ENCODE measurements at regions not wholly inside any gene's neighbourhood (a gene's known extent, or its start where the extent isn't known, plus 50 kb on each side); places are given as distances from the start of the nearest gene placed in this dataset.

DNA sequence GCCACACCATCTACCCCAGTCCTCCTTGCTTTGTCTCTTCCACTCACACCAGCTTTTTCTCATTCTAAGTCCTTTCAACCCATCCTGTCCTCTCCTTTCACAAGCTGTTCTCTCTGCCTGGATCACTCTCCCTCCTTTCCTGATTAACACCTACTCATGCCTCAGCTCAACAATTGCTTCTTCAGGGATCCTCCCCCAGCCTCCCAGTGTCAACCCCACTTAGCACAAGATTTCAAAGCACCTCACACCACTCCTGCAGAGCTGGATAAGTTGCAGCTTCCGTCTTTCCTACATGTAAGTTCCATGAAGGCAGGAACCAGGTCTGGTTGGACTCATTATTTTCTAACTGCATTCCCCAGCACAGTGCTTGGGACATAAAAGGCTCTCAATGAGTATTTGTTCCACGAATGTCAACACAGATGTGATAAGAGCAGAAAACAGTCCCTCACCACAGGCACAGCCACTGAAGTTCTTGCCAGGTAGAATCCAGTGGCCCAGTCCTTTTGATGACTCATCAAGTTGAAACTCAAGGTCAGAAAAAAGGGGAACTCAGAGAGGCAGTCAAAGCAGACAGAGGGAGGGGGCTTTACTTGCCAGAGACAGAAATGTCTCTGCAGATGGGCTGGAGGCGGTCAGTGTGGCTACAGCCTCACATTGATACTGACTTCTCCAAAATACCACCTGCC is 193.4 kb upstream of the PRDM1 start:
- TF ChIP-seq, protein P1, sequence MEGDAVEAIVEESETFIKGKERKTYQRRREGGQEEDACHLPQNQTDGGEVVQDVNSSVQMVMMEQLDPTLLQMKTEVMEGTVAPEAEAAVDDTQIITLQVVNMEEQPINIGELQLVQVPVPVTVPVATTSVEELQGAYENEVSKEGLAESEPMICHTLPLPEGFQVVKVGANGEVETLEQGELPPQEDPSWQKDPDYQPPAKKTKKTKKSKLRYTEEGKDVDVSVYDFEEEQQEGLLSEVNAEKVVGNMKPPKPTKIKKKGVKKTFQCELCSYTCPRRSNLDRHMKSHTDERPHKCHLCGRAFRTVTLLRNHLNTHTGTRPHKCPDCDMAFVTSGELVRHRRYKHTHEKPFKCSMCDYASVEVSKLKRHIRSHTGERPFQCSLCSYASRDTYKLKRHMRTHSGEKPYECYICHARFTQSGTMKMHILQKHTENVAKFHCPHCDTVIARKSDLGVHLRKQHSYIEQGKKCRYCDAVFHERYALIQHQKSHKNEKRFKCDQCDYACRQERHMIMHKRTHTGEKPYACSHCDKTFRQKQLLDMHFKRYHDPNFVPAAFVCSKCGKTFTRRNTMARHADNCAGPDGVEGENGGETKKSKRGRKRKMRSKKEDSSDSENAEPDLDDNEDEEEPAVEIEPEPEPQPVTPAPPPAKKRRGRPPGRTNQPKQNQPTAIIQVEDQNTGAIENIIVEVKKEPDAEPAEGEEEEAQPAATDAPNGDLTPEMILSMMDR (conservative IDR thresholded peaks at IDR 0.05), result no peak
- no peak for TF ChIP-seq EZH2 (IDR thresholded peaks at IDR 0.05; ENCODE audit: low read depth)

All from PC-9 (cell line).